GM12865 (cell line): ENCODE measurements at regions not wholly inside any gene's neighbourhood (a gene's known extent, or its start where the extent isn't known, plus 50 kb on each side); places are given as distances from the start of the nearest gene placed in this dataset.

Experiments
- DNase-seq: peaks from one replicate; pipeline ENCODE4 v3.0.0; 2010; ENCODE audit warnings: low read depth
- H3K4me3 ChIP-seq: 2 replicates; pipeline ENCODE4 v1.5.1; 2011; ENCODE audit warnings: mild to moderate bottlenecking, low read depth, low read length, control low read depth
- TF ChIP-seq, protein P1 (sequence below): IDR thresholded peaks from 2 replicates; pipeline ENCODE4 v1.5.1; 2011; ENCODE audit warnings: low read length, control low read depth, low read depth, inconsistent platforms; ENCODE audit not compliant: insufficient read depth; ENCODE audit errors: missing control alignments

DNA sequence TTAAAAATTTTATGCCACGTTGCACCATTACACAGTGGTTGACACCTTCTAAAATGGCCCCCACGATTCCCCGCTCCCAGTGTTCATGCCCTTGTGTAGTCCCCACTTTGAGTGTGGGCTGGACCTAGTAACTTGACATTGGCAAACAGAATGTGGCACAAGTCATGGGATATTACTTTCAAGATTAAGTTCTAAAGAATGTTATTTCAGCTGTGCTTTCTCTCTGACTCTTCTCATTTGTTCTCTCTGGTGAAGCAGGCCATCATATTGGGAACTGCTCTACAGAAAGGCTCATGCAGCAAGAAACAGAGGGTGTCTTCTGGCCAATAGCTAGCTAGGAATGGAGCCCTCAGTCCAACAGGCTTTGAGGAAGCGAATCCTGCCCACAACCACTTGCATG, 67.1 kb downstream of the ATXN3L start:
- no peak for DNase-seq
- H3K4me3 ChIP-seq = no peak overlapping the region
- TF ChIP-seq, protein P1, sequence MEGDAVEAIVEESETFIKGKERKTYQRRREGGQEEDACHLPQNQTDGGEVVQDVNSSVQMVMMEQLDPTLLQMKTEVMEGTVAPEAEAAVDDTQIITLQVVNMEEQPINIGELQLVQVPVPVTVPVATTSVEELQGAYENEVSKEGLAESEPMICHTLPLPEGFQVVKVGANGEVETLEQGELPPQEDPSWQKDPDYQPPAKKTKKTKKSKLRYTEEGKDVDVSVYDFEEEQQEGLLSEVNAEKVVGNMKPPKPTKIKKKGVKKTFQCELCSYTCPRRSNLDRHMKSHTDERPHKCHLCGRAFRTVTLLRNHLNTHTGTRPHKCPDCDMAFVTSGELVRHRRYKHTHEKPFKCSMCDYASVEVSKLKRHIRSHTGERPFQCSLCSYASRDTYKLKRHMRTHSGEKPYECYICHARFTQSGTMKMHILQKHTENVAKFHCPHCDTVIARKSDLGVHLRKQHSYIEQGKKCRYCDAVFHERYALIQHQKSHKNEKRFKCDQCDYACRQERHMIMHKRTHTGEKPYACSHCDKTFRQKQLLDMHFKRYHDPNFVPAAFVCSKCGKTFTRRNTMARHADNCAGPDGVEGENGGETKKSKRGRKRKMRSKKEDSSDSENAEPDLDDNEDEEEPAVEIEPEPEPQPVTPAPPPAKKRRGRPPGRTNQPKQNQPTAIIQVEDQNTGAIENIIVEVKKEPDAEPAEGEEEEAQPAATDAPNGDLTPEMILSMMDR = no peak

DNA sequence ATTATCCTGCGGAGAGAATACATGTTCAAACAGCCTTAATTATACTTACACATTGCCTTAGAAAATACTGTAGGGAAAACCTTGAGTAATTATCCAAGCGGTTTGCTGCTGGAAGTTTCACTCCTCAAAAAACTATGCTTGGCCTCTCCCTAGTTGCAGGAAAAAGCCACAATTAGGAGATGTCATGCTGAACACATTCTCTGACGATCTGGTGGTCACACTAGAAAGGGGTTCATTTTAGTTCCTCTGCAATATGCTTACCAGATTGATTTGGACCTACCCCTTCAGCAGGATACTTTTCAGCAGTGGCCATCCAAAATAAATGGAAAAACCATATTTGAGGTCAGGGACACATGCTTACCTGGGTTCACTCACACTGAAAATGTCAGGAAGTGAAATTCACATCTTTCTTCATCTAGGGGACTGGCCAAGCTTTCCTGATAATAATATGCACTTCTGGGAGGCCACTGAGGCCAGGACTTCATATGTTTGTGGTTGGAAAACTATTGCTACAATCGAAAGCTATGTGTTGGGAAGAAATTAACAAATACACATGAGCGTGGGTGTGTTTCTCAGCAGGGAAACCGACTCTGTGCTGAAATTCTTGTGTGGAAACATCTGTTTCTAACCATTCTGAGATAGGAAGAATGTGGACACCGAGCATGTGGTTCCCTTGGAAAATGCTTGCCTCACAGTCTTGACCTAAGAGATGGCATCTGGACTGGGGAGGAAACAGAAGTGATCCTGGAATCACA, 68.8 kb downstream of the ATXN3L start:
- no peak for DNase-seq
- TF ChIP-seq, protein P1 = no peak
- H3K4me3 ChIP-seq = no peak overlapping the region

DNA sequence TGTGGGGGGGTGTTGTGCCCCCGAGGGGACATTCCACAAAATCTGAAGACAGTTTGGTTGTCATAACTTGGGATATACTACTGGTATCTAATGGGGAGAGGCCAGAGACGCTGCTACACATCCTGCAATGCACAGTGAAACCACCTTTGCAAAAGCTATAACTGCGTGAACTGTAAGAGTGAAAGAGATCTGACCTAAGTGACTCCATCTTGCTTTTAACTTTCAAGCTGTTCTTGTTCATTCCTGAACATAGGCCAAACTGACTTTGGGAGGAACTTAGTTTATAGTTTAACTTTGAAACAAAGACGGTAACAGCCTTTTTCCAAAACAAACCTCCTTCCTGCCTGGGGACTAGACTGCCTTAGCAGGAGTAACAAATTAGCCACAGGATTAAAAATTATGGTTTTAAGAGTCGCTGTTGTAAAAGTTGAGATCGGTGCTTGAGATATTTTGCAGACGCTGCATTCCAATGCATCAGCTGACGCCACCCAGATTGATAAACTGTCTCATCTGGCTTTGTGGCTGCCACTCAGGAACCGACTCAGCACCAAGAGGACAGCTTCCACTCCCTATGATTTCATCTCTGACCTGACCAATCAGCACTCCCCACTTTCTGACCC, 70.9 kb downstream of the ATXN3L start:
- no peak for DNase-seq
- TF ChIP-seq, protein P1 = no peak
- H3K4me3 ChIP-seq = no peak overlapping the region

DNA sequence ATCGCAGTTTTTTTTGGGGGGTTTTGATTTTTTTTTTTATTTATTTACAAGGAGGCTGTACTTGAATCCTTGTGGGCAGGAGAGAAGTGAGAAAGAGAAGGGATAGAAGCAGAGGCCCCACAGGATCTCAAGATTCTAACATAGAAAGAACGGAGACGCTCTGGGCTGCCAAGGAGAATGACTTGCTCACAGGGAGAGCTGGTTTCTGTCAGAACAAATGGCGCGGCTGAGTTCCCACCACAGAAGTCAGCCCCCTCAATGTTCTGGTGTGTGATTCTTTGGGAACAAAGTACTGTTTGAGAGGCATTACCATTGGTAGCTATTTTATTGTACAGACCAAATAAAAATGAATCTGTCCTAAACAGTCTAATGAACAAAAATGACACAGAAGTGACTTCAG, 80.6 kb downstream of the ATXN3L start:
- no peak overlapping the region for H3K4me3 ChIP-seq
- TF ChIP-seq, protein P1 = no peak
- DNase-seq = no peak

DNA sequence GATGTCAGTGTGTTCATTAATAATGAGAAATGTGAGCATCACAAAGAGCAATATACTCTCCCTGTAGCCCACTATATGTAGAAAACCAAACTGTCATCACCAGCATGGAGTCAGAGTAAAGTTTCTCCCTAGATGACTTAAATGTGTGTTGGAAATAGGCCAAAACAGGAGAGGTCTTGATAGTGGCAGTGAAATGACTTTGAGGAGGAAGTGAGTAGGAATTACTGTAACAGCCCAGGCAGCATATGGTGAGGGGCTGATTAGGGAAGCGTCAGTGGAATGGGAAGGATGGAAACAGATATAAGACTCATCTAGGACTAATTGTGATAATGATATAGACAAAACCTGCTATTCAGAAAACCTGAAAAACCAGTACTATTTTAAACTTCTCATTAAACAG, 83.9 kb downstream of the ATXN3L start:
- H3K4me3 ChIP-seq = no peak overlapping the region
- TF ChIP-seq, protein P1 = no peak
- no peak for DNase-seq

DNA sequence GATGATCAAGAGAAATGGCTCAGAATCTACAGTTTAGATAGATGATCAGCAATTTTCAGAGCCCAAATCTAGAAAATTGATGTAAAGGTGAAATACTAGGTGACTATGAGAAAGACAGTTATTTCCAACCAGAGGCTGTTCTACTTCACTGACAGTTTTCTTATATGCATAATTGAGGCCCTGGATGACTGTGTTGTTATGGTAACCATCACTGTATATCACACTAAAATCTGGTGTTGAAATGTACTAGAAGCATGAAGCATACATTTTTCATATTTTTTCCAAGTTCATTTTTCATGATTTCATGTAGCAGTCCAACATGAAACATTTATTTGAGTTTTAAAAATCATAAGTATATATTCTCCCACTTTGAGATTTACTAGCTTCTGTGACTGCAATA, 87.4 kb downstream of the ATXN3L start:
- DNase-seq = no peak
- H3K4me3 ChIP-seq = no peak overlapping the region
- TF ChIP-seq, protein P1 = no peak
